ENCODE measurements at regions not wholly inside any gene's neighbourhood (a gene's known extent, or its start where the extent isn't known, plus 50 kb on each side); places are given as distances from the start of the nearest gene placed in this dataset.

DNA sequence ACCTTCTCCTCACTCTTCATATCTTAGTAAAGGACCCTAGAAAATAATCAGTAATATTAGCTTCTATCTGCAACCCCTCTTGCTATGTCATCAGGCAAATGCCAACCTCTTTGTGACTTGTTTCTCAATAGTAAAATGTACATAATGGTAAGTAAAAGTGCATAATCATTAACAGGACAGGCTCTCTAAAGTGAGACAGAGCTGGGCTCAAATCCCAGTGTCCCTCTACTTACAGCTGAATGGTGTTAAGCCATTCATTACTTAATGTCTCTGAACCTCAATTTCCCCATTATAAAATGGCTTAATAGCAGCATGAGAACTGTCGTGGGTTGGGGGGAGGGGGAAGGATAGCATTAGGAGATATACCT lies 62.6 kb upstream of the ATP11B start:
- TF ChIP-seq MYC (IDR thresholded peaks at IDR 0.05; ENCODE audit: low read depth, low read length) (no peak), GATA2 (IDR thresholded peaks at IDR 0.05; ENCODE audit: insufficient read depth, insufficient read length, low read depth, low read length) (no peak), POLR2A (IDR thresholded peaks at IDR 0.05; ENCODE audit: low read depth, low read length) (no peak), JUN (IDR thresholded peaks at IDR 0.05; ENCODE audit: borderline replicate concordance, insufficient read depth, insufficient read length, low read depth) (no peak), EZH2 (IDR thresholded peaks at IDR 0.05; ENCODE audit: borderline replicate concordance, low read depth, low read length, severe bottlenecking) (no peak), FOS (IDR thresholded peaks at IDR 0.05; ENCODE audit: borderline replicate concordance, insufficient read depth, low read length) (no peak), POLR2AphosphoS5 (IDR thresholded peaks at IDR 0.05; ENCODE audit: insufficient read depth, low read depth, low read length) (no peak)
- TF ChIP-seq, protein P1, sequence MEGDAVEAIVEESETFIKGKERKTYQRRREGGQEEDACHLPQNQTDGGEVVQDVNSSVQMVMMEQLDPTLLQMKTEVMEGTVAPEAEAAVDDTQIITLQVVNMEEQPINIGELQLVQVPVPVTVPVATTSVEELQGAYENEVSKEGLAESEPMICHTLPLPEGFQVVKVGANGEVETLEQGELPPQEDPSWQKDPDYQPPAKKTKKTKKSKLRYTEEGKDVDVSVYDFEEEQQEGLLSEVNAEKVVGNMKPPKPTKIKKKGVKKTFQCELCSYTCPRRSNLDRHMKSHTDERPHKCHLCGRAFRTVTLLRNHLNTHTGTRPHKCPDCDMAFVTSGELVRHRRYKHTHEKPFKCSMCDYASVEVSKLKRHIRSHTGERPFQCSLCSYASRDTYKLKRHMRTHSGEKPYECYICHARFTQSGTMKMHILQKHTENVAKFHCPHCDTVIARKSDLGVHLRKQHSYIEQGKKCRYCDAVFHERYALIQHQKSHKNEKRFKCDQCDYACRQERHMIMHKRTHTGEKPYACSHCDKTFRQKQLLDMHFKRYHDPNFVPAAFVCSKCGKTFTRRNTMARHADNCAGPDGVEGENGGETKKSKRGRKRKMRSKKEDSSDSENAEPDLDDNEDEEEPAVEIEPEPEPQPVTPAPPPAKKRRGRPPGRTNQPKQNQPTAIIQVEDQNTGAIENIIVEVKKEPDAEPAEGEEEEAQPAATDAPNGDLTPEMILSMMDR (IDR thresholded peaks at IDR 0.05; ENCODE audit: extremely low read depth in 1 of 2, insufficient read depth in 1 of 2, low read depth in 1 of 2, low read length in 2 of 2): no peak
